WTC11 (cell line): ENCODE measurements at regions not wholly inside any gene's neighbourhood (a gene's known extent, or its start where the extent isn't known, plus 50 kb on each side); places are given as distances from the start of the nearest gene placed in this dataset.

Experiments used
- ATAC-seq: fragments of 200-7000 bp; cut with Tn5 transposase; 2 replicates; pipeline ENCODE4 v1.10.0; 2021; ENCODE audit warnings: mild to moderate bottlenecking, moderate library complexity
- CTCF ChIA-PET: fragments of 300-600 bp; sonication (Branson Sonifier 250); formaldehyde crosslinking; loops from one replicate; lab custom pipeline; 2021; ENCODE audit warnings: antibody characterized with exemption; lab: Charles Lee
- POLR2A ChIA-PET: fragments of 350-600 bp; sonication (Branson Sonifier 250); formaldehyde crosslinking; loops from one replicate; lab custom pipeline; 2021; ENCODE audit warnings: antibody characterized with exemption; lab: Charles Lee
- DNase-seq: peaks from one replicate; pipeline ENCODE4 v3.0.0; 2021; ENCODE audit warnings: low spot score
- H3K27ac Mint-ChIP-seq: 2 replicates; pipeline ENCODE4 v1.8.0; 2021; ENCODE audit warnings: mixed read lengths
- H3K27me3 Mint-ChIP-seq: 2 replicates; pipeline ENCODE4 v1.8.0; 2021; ENCODE audit warnings: low read depth, mild to moderate bottlenecking, moderate library complexity, mixed read lengths
- H3K36me3 Mint-ChIP-seq: 2 replicates; pipeline ENCODE4 v1.8.0; 2021; ENCODE audit warnings: mixed read lengths
- H3K4me1 Mint-ChIP-seq: 2 replicates; pipeline ENCODE4 v1.8.0; 2022; ENCODE audit warnings: mixed read lengths
- H3K4me3 Mint-ChIP-seq: 2 replicates; pipeline ENCODE4 v1.8.0; 2021; ENCODE audit warnings: mild to moderate bottlenecking, moderate library complexity, mixed read lengths
- H3K9me3 Mint-ChIP-seq: 2 replicates; pipeline ENCODE4 v1.8.0; 2021; ENCODE audit warnings: mixed read lengths
- ATF3 ChIP-seq: sonication (generic); formaldehyde crosslinking; conservative IDR thresholded peaks from 2 replicates; pipeline ENCODE4 v1.8.1; 2022; ENCODE audit warnings: mild to moderate bottlenecking, missing genetic modification reagents
- CBFB ChIP-seq: sonication (generic); formaldehyde crosslinking; IDR thresholded peaks from 2 replicates; pipeline ENCODE4 v1.8.1; 2022; ENCODE audit warnings: mild to moderate bottlenecking, low read depth, missing genetic modification reagents
- E2F1 ChIP-seq: sonication (generic); formaldehyde crosslinking; IDR thresholded peaks from 2 replicates; pipeline ENCODE4 v1.8.0; 2022; ENCODE audit warnings: mild to moderate bottlenecking, missing genetic modification reagents
- E2F4 ChIP-seq: sonication (generic); formaldehyde crosslinking; IDR thresholded peaks from 2 replicates; pipeline ENCODE4 v1.8.1; 2022; ENCODE audit warnings: low read depth, mild to moderate bottlenecking, moderate library complexity, missing genetic modification reagents, borderline replicate concordance
- ERG ChIP-seq: fragments of 250-450 bp; sonication (Bioruptor Pico); IDR thresholded peaks from 2 replicates; pipeline ENCODE4 v1.8.0; 2021; ENCODE audit warnings: mild to moderate bottlenecking
- FOXP4 ChIP-seq: sonication (generic); formaldehyde crosslinking; IDR thresholded peaks from 2 replicates; pipeline ENCODE4 v1.8.0; 2022; ENCODE audit warnings: mild to moderate bottlenecking, missing genetic modification reagents
- GRHL2 ChIP-seq: fragments of 250-450 bp; sonication (Bioruptor Pico); IDR thresholded peaks from 2 replicates; pipeline ENCODE4 v1.8.0; 2022; ENCODE audit warnings: mild to moderate bottlenecking, moderate library complexity; ENCODE audit not compliant: insufficient replicate concordance, severe bottlenecking
- IRF1 ChIP-seq: sonication (generic); formaldehyde crosslinking; IDR thresholded peaks from 2 replicates; pipeline ENCODE4 v1.8.0; 2023; ENCODE audit warnings: missing genetic modification reagents
- MLX ChIP-seq: sonication (generic); formaldehyde crosslinking; IDR thresholded peaks from 2 replicates; pipeline ENCODE4 v1.8.1; 2023; ENCODE audit warnings: mild to moderate bottlenecking, missing genetic modification reagents, moderate library complexity
- PRRX2 ChIP-seq: fragments of 250-450 bp; sonication (Bioruptor Pico); IDR thresholded peaks from 2 replicates; pipeline ENCODE4 v1.8.0; 2021; ENCODE audit warnings: mild to moderate bottlenecking
- RELA ChIP-seq: sonication (generic); formaldehyde crosslinking; IDR thresholded peaks from 2 replicates; pipeline ENCODE4 v1.8.1; 2022; ENCODE audit warnings: missing genetic modification reagents, mild to moderate bottlenecking, borderline replicate concordance
- RORB ChIP-seq: fragments of 250-450 bp; sonication (Bioruptor Pico); IDR thresholded peaks from 2 replicates; pipeline ENCODE4 v1.9.0; 2021; ENCODE audit warnings: mild to moderate bottlenecking
- SOX15 ChIP-seq: fragments of 250-450 bp; sonication (Bioruptor Pico); IDR thresholded peaks from 2 replicates; pipeline ENCODE4 v1.9.0; 2021; ENCODE audit warnings: mild to moderate bottlenecking
- ZBTB21 ChIP-seq: sonication (generic); formaldehyde crosslinking; IDR thresholded peaks from 2 replicates; pipeline ENCODE4 v1.8.1; 2023; ENCODE audit warnings: mild to moderate bottlenecking, missing genetic modification reagents, borderline replicate concordance
- ZNF121 ChIP-seq: sonication (generic); formaldehyde crosslinking; IDR thresholded peaks from 2 replicates; pipeline ENCODE4 v1.8.0; 2023; ENCODE audit warnings: missing genetic modification reagents
- ZNF232 ChIP-seq: sonication (generic); formaldehyde crosslinking; IDR thresholded peaks from 2 replicates; pipeline ENCODE4 v1.8.0; 2022; ENCODE audit warnings: mild to moderate bottlenecking, missing genetic modification reagents
- ZNF281 ChIP-seq: sonication (generic); formaldehyde crosslinking; IDR thresholded peaks from 2 replicates; pipeline ENCODE4 v1.8.0; 2023; ENCODE audit warnings: mild to moderate bottlenecking, missing genetic modification reagents
- ZNF396 ChIP-seq: fragments of 250-450 bp; sonication (Bioruptor Pico); IDR thresholded peaks from 2 replicates; pipeline ENCODE4 v1.8.0; 2021; ENCODE audit warnings: mild to moderate bottlenecking, moderate library complexity, borderline replicate concordance
- ZNF532 ChIP-seq: fragments of 250-450 bp; sonication (Bioruptor Pico); IDR thresholded peaks from 2 replicates; pipeline ENCODE4 v1.9.0; 2021; ENCODE audit warnings: mild to moderate bottlenecking, borderline replicate concordance

- TF ChIP-seq GRHL2 (CRISPR knock-in tag) = no peak
- no peak for TF ChIP-seq ZNF281 (CRISPR knock-in tag)
- no peak for TF ChIP-seq FOXP4
- TF ChIP-seq ZNF121 = no peak
These were observed 177.3 kb upstream of the KL start (continued) for GRCh38 chr13:32838945-32839344.

- CTCF ChIA-PET = no interaction called here
- H3K27ac Mint-ChIP-seq = no peak overlapping the region
- no peak overlapping the region for H3K4me3 Mint-ChIP-seq
- H3K36me3 Mint-ChIP-seq = peaks cover 7% of the 10 kb centered on the region
- DNase-seq = no peak
- H3K27me3 Mint-ChIP-seq = no peaks in the 10 kb centered on the region; the same call in 1 of the 2 replicates
- ATAC-seq = no peak
- peaks cover 24% of the 10 kb centered on the region for H3K4me1 Mint-ChIP-seq
- TF ChIP-seq GRHL2 (CRISPR knock-in tag) (no peak), CBFB (no peak), ZNF396 (CRISPR knock-in tag) (no peak), RELA (CRISPR knock-in tag) (no peak), IRF1 (no peak), SOX15 (CRISPR knock-in tag) (no peak), ZBTB21 (CRISPR knock-in tag) (no peak), ZNF532 (CRISPR knock-in tag) (no peak), E2F4 (CRISPR knock-in tag) (no peak), ERG (CRISPR knock-in tag) (no peak), E2F1 (CRISPR knock-in tag) (no peak), ZNF232 (CRISPR knock-in tag) (no peak), RORB (CRISPR knock-in tag) (no peak), MLX (CRISPR knock-in tag) (no peak), ATF3 (CRISPR knock-in tag) (no peak), PRRX2 (CRISPR knock-in tag) (no peak)
- H3K9me3 Mint-ChIP-seq = peaks cover 18% of the 10 kb centered on the region
- POLR2A ChIA-PET = no interaction called here
These were observed 176.1 kb upstream of the KL start for GRCh38 chr13:32840113-32840512.
